Peyer's patch (tissue), 4 donors: ENCODE measurements at regions not wholly inside any gene's neighbourhood (a gene's known extent, or its start where the extent isn't known, plus 50 kb on each side); places are given as distances from the start of the nearest gene placed in this dataset.
"Not testable (repeated sequence)": the region's sequence is repeated elsewhere in the genome, so short reads cannot be mapped to it uniquely, and the experiment has no call there.

Source experiments
- DNase-seq, 3 donors: peaks; one replicate each; pipeline ENCODE4 v3.0.0-alpha.2; 2017 to 2019
- H3K27ac ChIP-seq, 4 donors: fragments of 200-600 bp; sonication (generic); one replicate each; pipeline ENCODE4 v1.5.1; 2016 to 2019
- H3K27me3 ChIP-seq, 2 donors: fragments of 200-600 bp; sonication (generic); one replicate each; pipeline ENCODE4 v1.5.1; 2019
- H3K36me3 ChIP-seq, 3 donors: fragments of 200-600 bp; sonication (generic); one replicate each; pipeline ENCODE4 v1.5.1; 2016 to 2019
- H3K4me1 ChIP-seq, 4 donors: fragments of 200-600 bp; sonication (generic); one replicate each; pipeline ENCODE4 v1.5.1; 2016 to 2019
- H3K4me3 ChIP-seq, 4 donors: fragments of 200-600 bp; sonication (generic); 1 replicate in 3 of 4; 2 replicates in 1 of 4; pipeline ENCODE4 v1.5.1; 2016 to 2019; ENCODE audit warnings: mild to moderate bottlenecking in 1 of 4
- H3K9me3 ChIP-seq, 4 donors: fragments of 200-600 bp; sonication (generic); one replicate each; pipeline ENCODE4 v1.5.1; 2016 to 2019; ENCODE audit warnings: mild to moderate bottlenecking in 1 of 4
- POLR2A ChIP-seq, 2 donors: fragments of 450-650 bp; IDR thresholded peaks; one replicate each; pipeline ENCODE4 v1.5.1; 2017; ENCODE audit warnings: antibody characterized with exemption in 2 of 2, mild to moderate bottlenecking in 2 of 2, moderate library complexity in 2 of 2
- TF ChIP-seq, protein P1 (sequence below), 6 experiments: fragments of 450-650 bp in 4 of 6; fragments of 200-600 bp in 2 of 6; sonication (generic) in 1 of 6; IDR thresholded peaks; one replicate each; pipeline ENCODE4 v1.5.1; 2017 to 2019; ENCODE audit warnings: antibody characterized with exemption in 6 of 6, mild to moderate bottlenecking in 3 of 6, moderate library complexity in 1 of 6

- peak overlapping the region in 1 of 4 donors; percentile 27 for H3K4me3 ChIP-seq
- no peak overlapping the region for H3K27ac ChIP-seq
- no peak for TF ChIP-seq POLR2A (IDR thresholded peaks at IDR 0.05)
- TF ChIP-seq, protein P1, sequence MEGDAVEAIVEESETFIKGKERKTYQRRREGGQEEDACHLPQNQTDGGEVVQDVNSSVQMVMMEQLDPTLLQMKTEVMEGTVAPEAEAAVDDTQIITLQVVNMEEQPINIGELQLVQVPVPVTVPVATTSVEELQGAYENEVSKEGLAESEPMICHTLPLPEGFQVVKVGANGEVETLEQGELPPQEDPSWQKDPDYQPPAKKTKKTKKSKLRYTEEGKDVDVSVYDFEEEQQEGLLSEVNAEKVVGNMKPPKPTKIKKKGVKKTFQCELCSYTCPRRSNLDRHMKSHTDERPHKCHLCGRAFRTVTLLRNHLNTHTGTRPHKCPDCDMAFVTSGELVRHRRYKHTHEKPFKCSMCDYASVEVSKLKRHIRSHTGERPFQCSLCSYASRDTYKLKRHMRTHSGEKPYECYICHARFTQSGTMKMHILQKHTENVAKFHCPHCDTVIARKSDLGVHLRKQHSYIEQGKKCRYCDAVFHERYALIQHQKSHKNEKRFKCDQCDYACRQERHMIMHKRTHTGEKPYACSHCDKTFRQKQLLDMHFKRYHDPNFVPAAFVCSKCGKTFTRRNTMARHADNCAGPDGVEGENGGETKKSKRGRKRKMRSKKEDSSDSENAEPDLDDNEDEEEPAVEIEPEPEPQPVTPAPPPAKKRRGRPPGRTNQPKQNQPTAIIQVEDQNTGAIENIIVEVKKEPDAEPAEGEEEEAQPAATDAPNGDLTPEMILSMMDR (IDR thresholded peaks at IDR 0.05): no peak
- no peaks in the 10 kb centered on the region for H3K27me3 ChIP-seq
- H3K4me1 ChIP-seq: no peaks in the 10 kb centered on the region
- no peak for DNase-seq
- H3K36me3 ChIP-seq: no peaks in the 10 kb centered on the region
- H3K9me3 ChIP-seq: no peaks in the 10 kb centered on the region
Measured at GRCh38 chr7:118858651-118859149, 634.2 kb downstream of the ANKRD7 start.

GRCh38 chr7:118861581-118861980 lies 637.1 kb downstream of the ANKRD7 start:
- Histone ChIP-seq H3K27me3 (no peaks in the 10 kb centered on the region), H3K27ac (no peak overlapping the region), H3K36me3 (no peaks in the 10 kb centered on the region), H3K4me1 (no peaks in the 10 kb centered on the region), H3K9me3 (no peaks in the 10 kb centered on the region), H3K4me3 (no peak overlapping the region)
- no peak for TF ChIP-seq POLR2A (IDR thresholded peaks at IDR 0.05)
- TF ChIP-seq, protein P1 (IDR thresholded peaks at IDR 0.05): no peak
- no peak for DNase-seq

GRCh38 chr7:118862740-118863139 lies 638.2 kb downstream of the ANKRD7 start:
- Histone ChIP-seq H3K36me3 (no peaks in the 10 kb centered on the region), H3K4me1 (no peaks in the 10 kb centered on the region), H3K9me3 (no peaks in the 10 kb centered on the region), H3K27me3 (no peaks in the 10 kb centered on the region), H3K4me3 (no peak overlapping the region), H3K27ac (no peak overlapping the region)
- DNase-seq: no peak
- TF ChIP-seq POLR2A (IDR thresholded peaks at IDR 0.05): no peak
- TF ChIP-seq, protein P1 (IDR thresholded peaks at IDR 0.05): no peak

DNA sequence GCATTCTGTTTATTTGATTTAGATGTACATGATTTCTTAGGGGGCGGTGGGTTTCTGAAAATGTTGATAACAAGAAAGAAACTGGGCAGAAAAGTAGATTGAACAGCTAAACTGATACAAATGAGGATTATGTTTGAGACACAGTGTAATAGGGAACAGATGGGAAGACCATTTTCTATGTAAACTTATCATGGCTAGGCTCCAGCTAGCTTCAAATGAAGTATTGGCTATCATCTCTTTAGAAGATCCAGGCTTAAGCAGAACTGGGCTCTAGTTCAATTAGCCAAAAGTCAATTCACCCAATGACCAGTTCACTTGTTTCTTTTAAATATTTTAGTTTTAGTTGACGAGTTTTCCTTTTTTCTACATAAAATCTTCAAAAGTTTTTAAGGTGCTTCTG lies 639.5 kb downstream of the ANKRD7 start:
- Histone ChIP-seq H3K27me3 (no peaks in the 10 kb centered on the region), H3K36me3 (no peaks in the 10 kb centered on the region), H3K4me3 (no peak overlapping the region), H3K27ac (no peak overlapping the region), H3K4me1 (no peaks in the 10 kb centered on the region), H3K9me3 (no peaks in the 10 kb centered on the region)
- no peak for DNase-seq
- TF ChIP-seq, protein P1 (IDR thresholded peaks at IDR 0.05): no peak
- no peak for TF ChIP-seq POLR2A (IDR thresholded peaks at IDR 0.05)

DNA sequence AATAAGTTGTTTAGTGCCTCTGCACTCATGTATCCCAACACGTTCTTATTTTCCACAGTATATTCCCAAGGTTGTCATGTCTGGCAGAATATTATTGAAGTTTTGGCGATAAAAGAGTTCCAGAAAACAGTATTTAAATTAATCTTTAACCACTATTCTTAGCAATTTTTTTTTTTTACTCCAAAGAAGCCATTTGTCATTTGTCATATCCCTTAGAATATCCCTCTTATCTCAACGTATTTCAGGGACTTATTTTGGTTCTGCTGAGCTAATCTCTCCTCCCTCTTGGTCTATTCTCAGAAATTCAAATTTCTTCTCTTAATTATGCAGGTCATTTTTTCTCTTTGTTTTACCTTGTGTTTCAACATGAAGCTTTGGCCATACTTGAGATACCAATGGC lies 643.4 kb downstream of the ANKRD7 start:
- H3K4me1 ChIP-seq: no peaks in the 10 kb centered on the region
- H3K27me3 ChIP-seq: no peaks in the 10 kb centered on the region
- H3K27ac ChIP-seq: no peak overlapping the region
- no peak overlapping the region for H3K4me3 ChIP-seq
- no peaks in the 10 kb centered on the region for H3K9me3 ChIP-seq
- H3K36me3 ChIP-seq: no peaks in the 10 kb centered on the region
- no peak for TF ChIP-seq POLR2A (IDR thresholded peaks at IDR 0.05)
- TF ChIP-seq, protein P1 (IDR thresholded peaks at IDR 0.05): no peak
- DNase-seq: no peak

- H3K4me3 ChIP-seq, H3K27me3 ChIP-seq, H3K4me1 ChIP-seq, H3K9me3 ChIP-seq, DNase-seq, H3K36me3 ChIP-seq, H3K27ac ChIP-seq: not testable (repeated sequence)
Measured at GRCh38 chr7:118869141-118869540, 644.6 kb downstream of the ANKRD7 start.
